HepG2 (cell line): ENCODE measurements at regions not wholly inside any gene's neighbourhood (a gene's known extent, or its start where the extent isn't known, plus 50 kb on each side); places are given as distances from the start of the nearest gene placed in this dataset.

Source experiments
- ATAD3A ChIP-seq: sonication (generic); formaldehyde crosslinking; IDR thresholded peaks from 2 replicates; pipeline ENCODE4 v1.4.0; 2020; ENCODE audit warnings: missing genetic modification reagents
- EEA1 ChIP-seq: sonication (generic); formaldehyde crosslinking; IDR thresholded peaks from 2 replicates; pipeline ENCODE4 v1.5.1; 2020; ENCODE audit warnings: mild to moderate bottlenecking, missing genetic modification reagents, borderline replicate concordance
- GATAD2A ChIP-seq: IDR thresholded peaks from 2 replicates; pipeline ENCODE4 v1.6.1; 2016
- GTF2F1 ChIP-seq: fragments of 150-350 bp; IDR thresholded peaks from 2 replicates; pipeline ENCODE4 v1.6.1; 2014; ENCODE audit warnings: low read length
- HOXD1 ChIP-seq: sonication (generic); formaldehyde crosslinking; IDR thresholded peaks from 2 replicates; pipeline ENCODE4 v1.5.0; 2020; ENCODE audit warnings: missing genetic modification reagents
- KDM5A ChIP-seq: fragments of 200-600 bp; sonication (generic); IDR thresholded peaks from 2 replicates; pipeline ENCODE4 v1.7.0; 2018; ENCODE audit warnings: antibody characterized with exemption, mild to moderate bottlenecking, low read length, borderline replicate concordance
- KLF6 ChIP-seq: IDR thresholded peaks from 2 replicates; pipeline ENCODE4 v1.8.0; 2016; ENCODE audit warnings: missing biosample characterization, missing genetic modification reagents
- MXI1 ChIP-seq: IDR thresholded peaks from 3 replicates; pipeline ENCODE4 v1.6.1; 2012; ENCODE audit warnings: low read depth, low read length, inconsistent platforms, borderline replicate concordance
- NR3C1 ChIP-seq: sonication (generic); formaldehyde crosslinking; IDR thresholded peaks from 2 replicates; pipeline ENCODE4 v1.4.0; 2020; ENCODE audit warnings: missing genetic modification reagents
- POGK ChIP-seq: sonication (generic); formaldehyde crosslinking; conservative IDR thresholded peaks from 2 replicates; pipeline ENCODE4 v1.8.0; 2022; ENCODE audit warnings: mild to moderate bottlenecking, moderate library complexity, missing genetic modification reagents
- SALL1 ChIP-seq: sonication (generic); formaldehyde crosslinking; IDR thresholded peaks from 2 replicates; pipeline ENCODE4 v1.8.0; 2022; ENCODE audit warnings: mild to moderate bottlenecking, missing genetic modification reagents
- SIX1 ChIP-seq: sonication (generic); formaldehyde crosslinking; IDR thresholded peaks from 2 replicates; pipeline ENCODE4 v1.4.0; 2020; ENCODE audit warnings: missing genetic modification reagents, borderline replicate concordance
- SMAD1 ChIP-seq: sonication (generic); formaldehyde crosslinking; IDR thresholded peaks from 2 replicates; pipeline ENCODE4 v1.4.0; 2020; ENCODE audit warnings: missing genetic modification reagents, low read depth, mild to moderate bottlenecking, borderline replicate concordance
- SUZ12 ChIP-seq: fragments of 150-350 bp; IDR thresholded peaks from 2 replicates; pipeline ENCODE4 v1.6.1; 2014; ENCODE audit warnings: low read depth, low read length
- THAP11 ChIP-seq: IDR thresholded peaks from 2 replicates; pipeline ENCODE4 v1.6.1; 2016; ENCODE audit warnings: missing biosample characterization, missing genetic modification reagents
- YY1 ChIP-seq: IDR thresholded peaks from 2 replicates; pipeline ENCODE4 v1.6.1; 2011; ENCODE audit warnings: low read length, low read depth, moderate library complexity, mild to moderate bottlenecking; ENCODE audit not compliant: insufficient read depth, insufficient replicate concordance
- ZNF256 ChIP-seq: sonication (generic); formaldehyde crosslinking; conservative IDR thresholded peaks from 2 replicates; pipeline ENCODE4 v1.4.0; 2020; ENCODE audit warnings: missing genetic modification reagents
- ZNF350 ChIP-seq: sonication (generic); formaldehyde crosslinking; IDR thresholded peaks from 2 replicates; pipeline ENCODE4 v1.4.0; 2020; ENCODE audit warnings: mild to moderate bottlenecking, low read depth, missing genetic modification reagents, borderline replicate concordance
- ZNF530 ChIP-seq: sonication (generic); formaldehyde crosslinking; IDR thresholded peaks from 2 replicates; pipeline ENCODE4 v1.5.0; 2020; ENCODE audit warnings: low read depth, mild to moderate bottlenecking, missing genetic modification reagents
- ZNF547 ChIP-seq: sonication (generic); formaldehyde crosslinking; IDR thresholded peaks from 2 replicates; pipeline ENCODE4 v1.5.1; 2020; ENCODE audit warnings: mild to moderate bottlenecking, missing genetic modification reagents
- TF ChIP-seq, protein P1 (sequence below): sonication (generic); formaldehyde crosslinking; IDR thresholded peaks from 2 replicates; pipeline ENCODE4 v1.4.0; 2020; ENCODE audit warnings: mild to moderate bottlenecking, low read depth, missing genetic modification reagents
- TF ChIP-seq, protein P2 (sequence below): sonication (generic); formaldehyde crosslinking; IDR thresholded peaks from 2 replicates; pipeline ENCODE4 v1.5.0; 2020; ENCODE audit warnings: mild to moderate bottlenecking, missing genetic modification reagents
- TF ChIP-seq, protein P3 (sequence below): sonication (generic); formaldehyde crosslinking; IDR thresholded peaks from 2 replicates; pipeline ENCODE4 v1.4.0; 2020; ENCODE audit warnings: missing genetic modification reagents, mild to moderate bottlenecking, borderline replicate concordance

DNA sequence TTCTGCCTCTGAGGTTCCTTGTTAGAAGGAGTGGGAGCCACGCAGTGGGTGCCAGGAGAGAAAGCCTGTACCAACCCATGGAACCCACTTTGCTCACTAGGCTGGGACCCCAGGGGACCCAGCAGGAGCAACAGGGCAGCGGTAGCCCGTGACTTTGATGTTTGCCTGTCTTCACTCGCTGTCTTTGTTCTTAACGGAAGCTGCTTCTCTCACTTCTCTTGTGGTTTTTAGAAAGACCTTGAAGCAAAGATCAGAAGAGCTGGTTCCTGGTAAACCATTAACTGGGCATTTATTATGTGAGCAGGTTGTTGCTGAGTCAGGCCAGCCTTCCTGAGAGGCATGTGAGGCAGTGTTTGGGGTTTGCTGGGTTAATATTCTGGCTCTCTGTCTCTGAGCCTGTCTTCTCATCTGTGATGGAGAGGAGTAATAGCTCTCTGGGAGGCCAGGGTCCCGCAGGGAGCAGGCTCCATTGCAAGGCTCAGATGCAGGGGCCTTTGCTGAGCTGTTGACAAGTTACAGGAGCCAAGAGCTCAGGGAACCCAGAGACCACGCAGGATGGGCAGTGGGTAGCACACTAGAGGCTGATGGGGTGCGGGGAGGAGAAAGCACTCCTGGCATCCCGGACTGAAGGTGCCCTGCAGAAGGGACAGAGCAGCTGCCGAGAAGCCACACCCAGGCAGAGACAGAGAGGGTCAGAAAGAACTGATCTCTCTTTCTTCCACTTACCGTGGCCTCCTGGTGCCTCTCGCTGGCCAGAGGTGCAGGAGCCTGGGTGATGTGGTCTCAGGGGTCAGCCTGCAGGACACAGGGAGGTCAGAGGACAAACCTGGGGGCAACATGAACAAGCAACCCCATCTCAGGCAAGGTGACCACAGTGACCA, 367.5 kb upstream of the C1orf174 start (continued):
- TF ChIP-seq HOXD1 (CRISPR knock-in tag) (no peak), KDM5A (no peak), MXI1 (peak; percentile 29; the same call in 1 of the 3 replicates), ZNF350 (CRISPR knock-in tag) (peak; percentile 40), SUZ12 (no peak), GATAD2A (CRISPR knock-in tag) (peak; percentile 89), EEA1 (CRISPR knock-in tag) (no peak), SIX1 (no peak), KLF6 (CRISPR knock-in tag) (0 out of 2 replicates have a peak, but pooled peaks have one; percentile 38), SALL1 (CRISPR knock-in tag) (peak; percentile 60; the same call in 1 of the 2 replicates), ZNF256 (CRISPR knock-in tag) (no peak), SMAD1 (no peak), GTF2F1 (no peak), THAP11 (peak; percentile 67), ZNF530 (no peak), YY1 (no peak), POGK (CRISPR knock-in tag) (no peak), ATAD3A (CRISPR knock-in tag) (no peak), ZNF547 (CRISPR knock-in tag) (no peak), NR3C1 (CRISPR knock-in tag) (no peak)
- TF ChIP-seq, protein P1, sequence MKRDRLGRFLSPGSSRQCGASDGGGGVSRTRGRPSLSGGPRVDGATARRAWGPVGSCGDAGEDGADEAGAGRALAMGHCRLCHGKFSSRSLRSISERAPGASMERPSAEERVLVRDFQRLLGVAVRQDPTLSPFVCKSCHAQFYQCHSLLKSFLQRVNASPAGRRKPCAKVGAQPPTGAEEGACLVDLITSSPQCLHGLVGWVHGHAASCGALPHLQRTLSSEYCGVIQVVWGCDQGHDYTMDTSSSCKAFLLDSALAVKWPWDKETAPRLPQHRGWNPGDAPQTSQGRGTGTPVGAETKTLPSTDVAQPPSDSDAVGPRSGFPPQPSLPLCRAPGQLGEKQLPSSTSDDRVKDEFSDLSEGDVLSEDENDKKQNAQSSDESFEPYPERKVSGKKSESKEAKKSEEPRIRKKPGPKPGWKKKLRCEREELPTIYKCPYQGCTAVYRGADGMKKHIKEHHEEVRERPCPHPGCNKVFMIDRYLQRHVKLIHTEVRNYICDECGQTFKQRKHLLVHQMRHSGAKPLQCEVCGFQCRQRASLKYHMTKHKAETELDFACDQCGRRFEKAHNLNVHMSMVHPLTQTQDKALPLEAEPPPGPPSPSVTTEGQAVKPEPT (CRISPR knock-in tag) = no peak
- TF ChIP-seq, protein P2, sequence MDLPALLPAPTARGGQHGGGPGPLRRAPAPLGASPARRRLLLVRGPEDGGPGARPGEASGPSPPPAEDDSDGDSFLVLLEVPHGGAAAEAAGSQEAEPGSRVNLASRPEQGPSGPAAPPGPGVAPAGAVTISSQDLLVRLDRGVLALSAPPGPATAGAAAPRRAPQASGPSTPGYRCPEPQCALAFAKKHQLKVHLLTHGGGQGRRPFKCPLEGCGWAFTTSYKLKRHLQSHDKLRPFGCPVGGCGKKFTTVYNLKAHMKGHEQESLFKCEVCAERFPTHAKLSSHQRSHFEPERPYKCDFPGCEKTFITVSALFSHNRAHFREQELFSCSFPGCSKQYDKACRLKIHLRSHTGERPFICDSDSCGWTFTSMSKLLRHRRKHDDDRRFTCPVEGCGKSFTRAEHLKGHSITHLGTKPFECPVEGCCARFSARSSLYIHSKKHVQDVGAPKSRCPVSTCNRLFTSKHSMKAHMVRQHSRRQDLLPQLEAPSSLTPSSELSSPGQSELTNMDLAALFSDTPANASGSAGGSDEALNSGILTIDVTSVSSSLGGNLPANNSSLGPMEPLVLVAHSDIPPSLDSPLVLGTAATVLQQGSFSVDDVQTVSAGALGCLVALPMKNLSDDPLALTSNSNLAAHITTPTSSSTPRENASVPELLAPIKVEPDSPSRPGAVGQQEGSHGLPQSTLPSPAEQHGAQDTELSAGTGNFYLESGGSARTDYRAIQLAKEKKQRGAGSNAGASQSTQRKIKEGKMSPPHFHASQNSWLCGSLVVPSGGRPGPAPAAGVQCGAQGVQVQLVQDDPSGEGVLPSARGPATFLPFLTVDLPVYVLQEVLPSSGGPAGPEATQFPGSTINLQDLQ (CRISPR knock-in tag) = peak; percentile 68; the same call in 1 of the 2 replicates
- TF ChIP-seq, protein P3, sequence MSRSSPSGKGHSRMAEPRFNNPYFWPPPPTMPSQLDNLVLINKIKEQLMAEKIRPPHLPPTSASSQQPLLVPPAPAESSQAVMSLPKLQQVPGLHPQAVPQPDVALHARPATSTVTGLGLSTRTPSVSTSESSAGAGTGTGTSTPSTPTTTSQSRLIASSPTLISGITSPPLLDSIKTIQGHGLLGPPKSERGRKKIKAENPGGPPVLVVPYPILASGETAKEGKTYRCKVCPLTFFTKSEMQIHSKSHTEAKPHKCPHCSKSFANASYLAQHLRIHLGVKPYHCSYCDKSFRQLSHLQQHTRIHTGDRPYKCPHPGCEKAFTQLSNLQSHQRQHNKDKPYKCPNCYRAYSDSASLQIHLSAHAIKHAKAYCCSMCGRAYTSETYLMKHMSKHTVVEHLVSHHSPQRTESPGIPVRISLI (CRISPR knock-in tag) = peak; percentile 53; the same call in 1 of the 2 replicates
